ENCODE measurements at regions not wholly inside any gene's neighbourhood (a gene's known extent, or its start where the extent isn't known, plus 50 kb on each side); places are given as distances from the start of the nearest gene placed in this dataset.

DNA sequence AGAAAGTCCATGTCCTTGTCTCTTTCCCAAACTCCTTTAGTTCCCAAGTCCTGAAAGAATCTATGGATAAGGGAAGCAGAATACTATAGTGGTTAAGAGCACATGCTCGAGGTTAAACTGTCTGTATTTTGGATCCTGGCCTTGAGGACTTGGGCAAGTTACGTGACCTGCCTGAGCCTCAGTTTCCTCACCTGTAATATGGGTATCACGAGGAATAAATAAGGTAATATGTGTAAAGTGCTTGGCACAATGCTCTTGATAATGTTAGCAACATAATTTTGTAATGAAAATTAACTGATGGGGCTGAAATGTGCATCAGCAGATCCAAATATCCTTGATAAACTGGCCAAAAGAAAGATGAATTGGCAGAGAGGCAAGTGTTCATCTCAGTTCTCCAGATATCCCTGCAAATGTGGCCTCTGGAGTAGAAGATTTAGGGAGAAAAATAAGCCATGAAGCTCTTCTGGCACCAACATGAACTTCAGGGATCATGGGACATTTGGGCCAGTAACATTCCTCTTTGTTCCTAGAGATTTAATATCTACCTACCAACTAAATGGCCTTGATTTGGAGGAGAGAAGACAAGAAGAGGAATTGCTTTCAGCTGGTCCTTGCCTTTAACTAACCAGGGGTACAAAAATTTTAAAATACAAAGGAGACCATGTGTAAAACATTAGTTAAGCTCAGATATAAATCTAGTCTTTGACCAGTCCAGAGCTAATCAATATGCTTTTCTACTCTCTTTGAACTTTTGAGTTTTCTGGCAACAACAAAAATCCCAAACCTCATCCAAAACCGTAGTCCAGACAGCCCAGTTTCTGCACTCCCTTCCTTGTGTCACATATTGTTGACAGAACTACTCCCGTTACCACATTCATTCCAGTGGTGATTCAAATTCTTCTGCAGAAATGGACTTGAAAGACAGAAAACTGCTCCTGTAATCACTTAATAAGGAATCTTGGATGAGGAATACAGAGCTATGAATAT lies 52.7 kb upstream of the EML4 start (continued):
- TF ChIP-seq NFE2L2 (IDR thresholded peaks at IDR 0.05; ENCODE audit: low read length) (no peak), SMYD3 (CRISPR knock-in tag; IDR thresholded peaks at IDR 0.05) (0 out of 2 replicates have a peak, but pooled peaks have one; percentile 53), ZSCAN12 (CRISPR knock-in tag; IDR thresholded peaks at IDR 0.05) (0 out of 2 replicates have a peak, but pooled peaks have one; percentile 24), ZNF318 (CRISPR knock-in tag; IDR thresholded peaks at IDR 0.05) (no peak), ZNF20 (CRISPR knock-in tag; IDR thresholded peaks at IDR 0.05) (peak; percentile 81; the same call in 1 of the 2 replicates), PRDM15 (CRISPR knock-in tag; IDR thresholded peaks at IDR 0.05) (0 out of 2 replicates have a peak, but pooled peaks have one; percentile 58), MXI1 (IDR thresholded peaks at IDR 0.05; ENCODE audit: borderline replicate concordance, low read depth, low read length) (0 out of 3 replicates have a peak, but pooled peaks have one; percentile 15), CEBPB (IDR thresholded peaks at IDR 0.05; ENCODE audit: borderline replicate concordance, low read depth, low read length) (peak; percentile 45; the same call in 1 of the 2 replicates), NFYC (CRISPR knock-in tag; IDR thresholded peaks at IDR 0.05) (0 out of 2 replicates have a peak, but pooled peaks have one; percentile 5), NCOA2 (CRISPR knock-in tag; IDR thresholded peaks at IDR 0.05) (peak; percentile 94), MIXL1 (CRISPR knock-in tag; IDR thresholded peaks at IDR 0.05) (peak; percentile 71), NONO (IDR thresholded peaks at IDR 0.05) (no peak), NONO (CRISPR knock-in tag; conservative IDR thresholded peaks at IDR 0.05) (peak; percentile 74; the same call in 1 of the 2 replicates), HOXA3 (CRISPR knock-in tag; IDR thresholded peaks at IDR 0.05) (peak; percentile 70), REPIN1 (CRISPR knock-in tag; IDR thresholded peaks at IDR 0.05; ENCODE audit: borderline replicate concordance, low read depth) (peak; percentile 89), ZNF7 (CRISPR knock-in tag; IDR thresholded peaks at IDR 0.05) (no peak), RXRB (CRISPR knock-in tag; IDR thresholded peaks at IDR 0.05; ENCODE audit: borderline replicate concordance) (peak; percentile 85), ZKSCAN8 (CRISPR knock-in tag; IDR thresholded peaks at IDR 0.05; ENCODE audit: borderline replicate concordance) (peak; percentile 67; the same call in 1 of the 2 replicates)

Measured in HepG2 (cell line).